GM10248 (cell line): ENCODE measurements at regions not wholly inside any gene's neighbourhood (a gene's known extent, or its start where the extent isn't known, plus 50 kb on each side); places are given as distances from the start of the nearest gene placed in this dataset.

Source experiments
- CTCF ChIA-PET: fragments of 300-600 bp; sonication (Branson Sonifier 250); formaldehyde crosslinking; extraction: SDS; loops from one replicate; lab custom pipeline; 2021; ENCODE audit warnings: antibody characterized with exemption; lab: Yijun Ruan, JAX
- POLR2A ChIA-PET: fragments of 350-650 bp; sonication (Branson Sonifier 250); formaldehyde crosslinking; extraction: SDS; loops from one replicate; lab custom pipeline; 2020; ENCODE audit warnings: antibody characterized with exemption; lab: Yijun Ruan, JAX
- DNase-seq: peaks from one replicate; pipeline ENCODE4 v3.0.0; 2012; ENCODE audit errors: extremely low spot score
- TF ChIP-seq, protein P1 (sequence below): IDR thresholded peaks from 2 replicates; pipeline ENCODE4 v1.5.1; 2012; ENCODE audit warnings: mild to moderate bottlenecking, low read depth; ENCODE audit errors: extremely low read depth, missing control alignments, control extremely low read depth

DNA sequence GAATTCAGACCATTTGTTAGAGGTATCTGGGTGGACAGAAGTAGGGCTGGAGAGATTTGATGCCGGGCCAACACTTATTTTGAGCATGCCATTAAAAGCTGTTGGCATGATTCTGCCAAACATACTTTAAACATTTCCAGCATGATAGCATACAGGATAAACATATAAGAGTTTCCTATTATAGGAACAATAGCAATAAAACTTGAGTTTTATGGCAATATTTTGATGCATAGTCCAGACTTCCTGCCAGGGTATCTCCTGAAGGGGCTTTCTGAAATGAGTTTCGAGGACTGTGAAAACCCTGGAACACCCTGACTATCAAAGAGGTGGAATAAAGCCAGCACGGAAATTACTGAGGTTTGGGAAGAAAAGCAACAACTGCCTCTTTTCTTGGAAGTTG lies 1398.0 kb upstream of the NXPH2 start:
- ChIA-PET CTCF (no interaction called here), POLR2A (no interaction called here)
- no peak for DNase-seq
- TF ChIP-seq, protein P1, sequence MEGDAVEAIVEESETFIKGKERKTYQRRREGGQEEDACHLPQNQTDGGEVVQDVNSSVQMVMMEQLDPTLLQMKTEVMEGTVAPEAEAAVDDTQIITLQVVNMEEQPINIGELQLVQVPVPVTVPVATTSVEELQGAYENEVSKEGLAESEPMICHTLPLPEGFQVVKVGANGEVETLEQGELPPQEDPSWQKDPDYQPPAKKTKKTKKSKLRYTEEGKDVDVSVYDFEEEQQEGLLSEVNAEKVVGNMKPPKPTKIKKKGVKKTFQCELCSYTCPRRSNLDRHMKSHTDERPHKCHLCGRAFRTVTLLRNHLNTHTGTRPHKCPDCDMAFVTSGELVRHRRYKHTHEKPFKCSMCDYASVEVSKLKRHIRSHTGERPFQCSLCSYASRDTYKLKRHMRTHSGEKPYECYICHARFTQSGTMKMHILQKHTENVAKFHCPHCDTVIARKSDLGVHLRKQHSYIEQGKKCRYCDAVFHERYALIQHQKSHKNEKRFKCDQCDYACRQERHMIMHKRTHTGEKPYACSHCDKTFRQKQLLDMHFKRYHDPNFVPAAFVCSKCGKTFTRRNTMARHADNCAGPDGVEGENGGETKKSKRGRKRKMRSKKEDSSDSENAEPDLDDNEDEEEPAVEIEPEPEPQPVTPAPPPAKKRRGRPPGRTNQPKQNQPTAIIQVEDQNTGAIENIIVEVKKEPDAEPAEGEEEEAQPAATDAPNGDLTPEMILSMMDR = no peak

DNA sequence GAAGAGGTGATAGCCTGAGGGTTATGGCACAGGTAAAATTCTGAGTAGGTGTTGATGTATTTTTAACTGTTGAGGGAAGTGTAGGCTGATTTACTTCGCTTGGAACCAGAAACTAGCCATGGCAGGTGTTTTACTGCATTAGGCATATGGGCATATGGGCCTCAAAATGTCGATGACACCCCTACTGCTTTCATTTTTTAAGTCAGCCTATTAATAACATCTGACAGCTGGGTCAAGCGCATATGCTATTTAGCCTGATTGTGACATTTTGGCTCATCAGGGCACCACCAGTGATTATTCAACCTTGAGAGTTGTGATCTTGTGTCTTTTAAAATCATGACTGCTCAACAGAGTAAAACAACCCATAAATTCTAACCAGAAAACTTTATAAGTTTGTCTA lies 1396.9 kb upstream of the NXPH2 start:
- ChIA-PET CTCF (no interaction called here), POLR2A (no interaction called here)
- DNase-seq = no peak
- TF ChIP-seq, protein P1 = no peak

DNA sequence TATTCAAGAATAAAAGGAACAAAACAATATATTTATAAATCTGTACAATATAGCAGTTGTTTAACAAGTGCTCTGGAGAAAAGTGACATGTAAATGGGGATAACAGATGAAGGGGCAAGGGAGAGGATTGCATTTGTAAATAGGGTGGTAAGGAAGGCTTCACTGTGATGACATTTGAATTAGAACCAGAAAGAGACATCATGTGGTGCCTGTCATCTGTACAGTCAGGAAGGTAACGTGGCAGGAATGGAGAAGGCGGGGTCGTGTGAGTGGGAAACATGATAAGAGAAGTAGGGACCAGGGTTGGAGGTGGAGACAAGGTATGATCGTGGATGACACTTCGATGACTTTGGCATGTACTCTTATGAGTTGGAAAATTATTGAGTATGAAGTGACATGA lies 1393.6 kb upstream of the NXPH2 start:
- CTCF ChIA-PET = no interaction called here
- no peak for DNase-seq
- POLR2A ChIA-PET = no interaction called here
- TF ChIP-seq, protein P1 = no peak

DNA sequence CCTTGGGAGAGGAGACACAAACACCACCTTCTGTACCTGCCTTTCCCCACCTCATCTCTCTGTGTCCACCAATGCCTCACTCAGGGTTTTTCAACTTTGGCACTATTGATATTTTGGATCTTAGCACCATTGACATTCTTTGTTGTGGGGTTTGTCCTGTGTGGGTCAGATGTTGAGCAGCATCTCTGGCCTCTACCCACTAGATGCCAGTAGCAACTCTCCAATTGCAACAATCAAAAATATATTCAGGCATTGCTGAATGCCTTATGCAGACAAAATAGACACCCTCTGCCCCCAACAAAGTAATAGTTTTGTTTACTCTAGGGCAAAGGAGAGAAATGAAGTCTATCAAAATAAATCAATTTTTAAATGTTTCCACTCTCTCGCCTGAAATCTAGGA lies 1384.3 kb upstream of the NXPH2 start:
- TF ChIP-seq, protein P1 = no peak
- DNase-seq = no peak
- ChIA-PET CTCF (no interaction called here), POLR2A (no interaction called here)

DNA sequence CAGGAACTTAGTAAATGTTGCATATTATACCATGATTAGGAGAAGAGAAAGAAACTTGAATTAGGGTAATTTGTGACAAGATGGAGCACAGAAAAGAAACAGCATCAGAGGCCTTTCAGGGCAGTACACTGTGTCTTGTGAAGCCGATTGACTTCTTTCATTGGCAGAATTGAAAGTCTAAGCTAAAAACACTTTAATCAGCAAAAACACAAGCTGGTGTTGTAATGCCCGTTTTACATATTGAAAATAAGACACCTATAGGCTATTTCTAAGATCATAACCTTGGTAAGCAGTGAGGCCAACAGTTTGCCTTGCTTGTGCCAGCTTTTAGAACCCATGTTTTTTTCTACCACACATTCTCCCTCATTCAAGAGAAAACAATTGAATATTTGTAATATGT lies 1378.1 kb upstream of the NXPH2 start:
- TF ChIP-seq, protein P1 = no peak
- ChIA-PET POLR2A (no interaction called here), CTCF (interaction anchor here (1.1 kb wide), 1 partner anchor 12 kb away, joined by 5 read pairs; no protein-coding TSS in a partner anchor)
- DNase-seq = no peak

DNA sequence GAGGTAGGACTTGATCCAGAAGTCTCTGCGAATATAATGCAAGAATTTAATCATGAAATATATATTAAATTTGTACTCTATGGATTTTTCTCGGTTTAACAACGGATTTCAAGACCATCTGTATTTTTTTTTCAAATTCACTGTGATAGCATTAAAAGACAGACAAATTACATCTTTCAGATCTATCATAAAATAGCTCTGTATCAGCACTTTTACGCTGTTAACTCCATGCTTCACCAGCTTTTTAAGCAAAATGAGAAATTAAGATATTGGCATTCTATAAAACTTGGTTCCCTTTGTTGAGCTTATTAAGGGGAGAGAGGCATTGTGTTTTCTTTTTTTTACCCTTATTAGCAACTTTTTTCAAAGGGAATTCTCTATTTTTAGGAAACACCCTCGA lies 1377.6 kb upstream of the NXPH2 start:
- no peak for DNase-seq
- TF ChIP-seq, protein P1 = no peak
- ChIA-PET POLR2A (no interaction called here), CTCF (interaction anchor here (1.1 kb wide), 1 partner anchor 12 kb away, joined by 5 read pairs; no protein-coding TSS in a partner anchor)

DNA sequence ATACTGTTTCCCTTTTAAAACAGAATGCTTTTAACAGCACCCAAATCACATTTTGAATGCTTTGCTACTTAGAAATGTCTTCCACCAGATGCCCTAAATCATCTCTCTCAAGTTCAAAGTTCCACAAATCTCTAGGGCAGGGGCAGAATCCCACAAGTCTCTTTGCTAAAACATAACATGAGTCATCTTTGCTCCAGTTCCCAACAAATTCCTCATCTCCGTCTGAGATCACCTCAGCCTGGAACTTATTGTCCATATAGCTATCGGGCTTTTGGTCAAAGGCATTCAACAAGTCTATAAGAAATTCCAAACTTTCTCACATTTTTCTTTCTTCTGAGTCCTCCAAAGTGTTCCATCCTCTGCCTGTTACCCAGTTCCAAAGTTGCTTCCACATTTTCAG lies 1374.5 kb upstream of the NXPH2 start:
- TF ChIP-seq, protein P1 = no peak
- POLR2A ChIA-PET = no interaction called here
- DNase-seq = no peak
- CTCF ChIA-PET = no interaction called here
